Activated CD4-positive, alpha-beta T cell treated with anti-CD3 and anti-CD28 coated beads, Interleukin-2, amount 50 U/mL, for 16 hours (primary cell): ENCODE measurements at regions not wholly inside any gene's neighbourhood (a gene's known extent, or its start where the extent isn't known, plus 50 kb on each side); places are given as distances from the start of the nearest gene placed in this dataset.
"Not testable (repeated sequence)": the region's sequence is repeated elsewhere in the genome, so short reads cannot be mapped to it uniquely, and the experiment has no call there.

Source experiments
- DNase-seq: peaks from one replicate; pipeline ENCODE4 v3.0.0-alpha.2; 2020

DNA sequence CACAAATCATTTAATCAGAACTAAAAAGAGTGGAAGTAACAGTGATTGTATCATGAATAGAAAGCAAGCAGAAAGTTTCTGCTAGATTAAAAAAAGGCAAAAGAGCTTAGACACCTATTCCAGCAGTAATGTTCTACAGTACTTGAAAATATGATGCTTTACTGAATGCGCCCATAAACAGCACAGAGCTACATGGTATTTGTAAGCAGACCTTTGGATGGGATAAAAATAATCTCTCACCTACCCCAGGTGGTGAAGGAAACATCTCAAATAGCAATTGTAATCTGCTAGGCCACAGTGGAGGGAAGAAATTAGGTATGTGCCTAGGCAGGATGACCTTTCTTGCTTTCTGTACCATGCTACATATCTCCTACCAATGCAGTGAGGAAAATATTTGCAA is 280.9 kb upstream of the PRKX start:
- DNase-seq = no peak

GRCh38 chrX:3990569-3990968 is 277.1 kb upstream of the PRKX start:
- DNase-seq = no peak

DNA sequence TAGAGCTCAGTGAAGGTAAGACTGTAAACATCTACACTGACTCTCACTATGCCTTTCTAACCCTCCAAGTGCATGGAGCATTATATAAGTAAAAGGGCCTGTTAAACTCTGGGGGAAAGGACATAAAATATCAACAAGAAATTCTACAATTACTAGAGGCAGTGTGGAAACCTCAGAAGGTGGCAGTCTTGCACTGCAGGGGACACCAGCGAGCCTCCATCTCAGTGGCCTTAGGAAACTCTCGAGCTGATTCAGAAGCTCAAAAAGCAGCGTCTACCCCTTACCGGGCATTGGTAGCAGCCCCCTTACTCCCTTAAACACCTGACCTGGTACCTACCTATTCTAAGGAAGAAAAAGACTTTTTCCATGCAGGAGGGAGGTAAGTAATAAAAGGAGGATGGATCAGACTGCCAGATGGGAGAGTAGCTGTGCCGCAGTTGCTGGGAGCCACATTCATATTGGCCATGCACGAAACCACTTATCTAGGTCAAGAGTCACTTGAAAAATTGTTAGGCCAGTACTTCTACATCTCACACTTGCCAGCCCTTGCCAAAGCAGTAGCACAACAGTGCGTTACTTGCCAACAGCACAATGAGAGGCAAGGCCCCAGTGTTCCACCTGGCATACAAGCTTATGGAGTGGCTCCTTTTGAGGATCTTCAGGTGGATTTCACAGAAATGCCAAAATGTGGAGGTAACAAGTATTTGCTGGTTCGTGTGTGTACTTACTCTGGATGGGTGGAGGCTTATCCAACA is 258.8 kb upstream of the PRKX start:
- DNase-seq = not testable (repeated sequence)

- DNase-seq = no peak
Measured at GRCh38 chrX:3968749-3969148, 255.3 kb upstream of the PRKX start.

DNA sequence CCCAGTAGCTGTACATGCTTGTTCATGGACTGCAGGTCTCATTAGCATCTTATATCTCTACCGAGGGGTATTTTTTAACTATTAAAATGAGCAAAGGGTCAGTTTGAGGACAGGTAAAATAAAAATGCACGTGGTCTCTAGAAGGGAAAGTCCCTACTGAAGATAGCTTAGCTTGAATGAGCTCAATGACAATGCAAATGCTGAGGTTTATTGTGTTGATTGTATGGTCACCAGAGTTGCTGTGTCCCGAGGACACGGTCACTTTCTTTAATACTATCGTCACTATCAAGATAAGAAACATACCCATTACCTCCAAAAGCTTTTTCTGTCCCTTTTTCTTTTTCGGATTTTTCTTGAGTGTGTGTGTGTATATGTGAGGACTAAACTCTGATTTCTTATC is 250.5 kb upstream of the PRKX start:
- no peak for DNase-seq

- DNase-seq = peak; percentile 19
Measured at GRCh38 chrX:3962511-3963311, 249.3 kb upstream of the PRKX start.

- no peak for DNase-seq
Measured at GRCh38 chrX:3960952-3961351, 247.5 kb upstream of the PRKX start.

GRCh38 chrX:3951859-3952258 is 238.4 kb upstream of the PRKX start:
- DNase-seq = no peak

DNA sequence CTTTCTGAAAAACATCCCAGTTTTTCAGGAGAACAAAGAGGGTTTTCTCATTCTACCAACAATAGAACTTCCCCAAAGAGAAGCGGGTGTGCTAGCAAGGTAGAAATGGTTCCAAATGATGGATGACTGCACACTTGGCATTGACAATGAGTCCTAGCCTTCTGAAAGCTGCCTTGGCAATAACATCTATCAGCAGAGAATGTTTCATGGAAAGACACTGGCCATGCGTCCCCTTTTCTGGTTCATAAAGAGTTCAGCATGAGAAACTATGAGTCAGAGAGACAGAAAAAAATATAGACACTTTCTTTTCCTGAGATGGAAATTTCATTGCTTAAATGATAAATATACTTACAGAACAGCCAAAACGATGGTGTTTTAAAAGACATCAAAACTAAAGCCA is 236.9 kb upstream of the PRKX start:
- DNase-seq = no peak

- DNase-seq = no peak
Measured at GRCh38 chrX:3943965-3944364, 230.5 kb upstream of the PRKX start.

GRCh38 chrX:3940000-3940610 is 226.7 kb upstream of the PRKX start:
- DNase-seq = peak; percentile 3

- no peak for DNase-seq
Measured at GRCh38 chrX:3938587-3938986, 225.1 kb upstream of the PRKX start.

DNA sequence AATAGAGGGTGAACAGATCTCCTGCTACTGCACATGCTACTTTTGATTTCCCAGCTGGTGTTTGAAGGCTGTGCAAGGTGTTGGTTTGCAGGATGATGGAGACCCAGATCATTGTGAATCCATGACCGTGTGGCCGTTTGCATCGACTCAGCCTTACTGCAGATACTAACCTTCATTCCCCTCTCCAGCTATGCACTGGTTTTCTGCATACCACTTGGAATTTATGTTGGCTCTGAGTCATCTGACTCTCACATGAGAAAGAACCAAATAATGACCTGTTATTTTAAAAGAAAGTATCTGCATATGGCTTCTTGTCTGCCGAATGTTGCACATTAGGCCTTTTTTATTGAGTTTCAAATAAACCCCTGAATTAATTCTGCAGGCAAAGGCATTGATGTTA is 221.7 kb upstream of the PRKX start:
- not testable (repeated sequence) for DNase-seq

DNA sequence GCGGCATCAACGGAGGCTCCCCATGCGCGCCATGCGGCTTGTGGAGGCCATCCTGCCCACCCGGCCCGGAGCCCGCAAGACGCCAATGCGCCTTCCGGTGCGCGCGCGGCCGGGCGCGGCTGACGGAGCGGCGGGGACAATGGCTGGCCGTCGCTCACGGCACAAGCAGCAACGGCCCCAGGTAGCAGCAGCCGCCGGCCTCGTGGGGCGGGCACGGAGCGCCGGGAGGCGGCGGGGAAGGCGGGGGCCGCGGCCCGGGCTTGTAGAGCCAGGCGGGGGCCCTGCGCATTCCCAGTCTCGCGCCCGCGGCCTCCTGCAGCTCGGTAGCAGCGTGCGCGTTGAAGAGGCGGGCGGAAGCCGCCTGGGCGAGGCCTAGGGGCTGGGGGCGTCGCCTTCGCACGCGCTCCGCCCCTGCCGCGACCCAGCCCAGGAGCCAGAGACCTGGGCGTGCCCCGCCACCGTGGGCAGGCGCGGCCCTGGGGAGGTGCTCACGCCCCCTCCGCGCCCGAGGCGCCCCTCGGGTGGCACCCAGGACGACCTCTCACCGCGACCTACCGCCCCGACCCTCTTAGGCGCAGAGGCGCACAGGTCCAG is 207.1 kb upstream of the PRKX start:
- DNase-seq = not testable (repeated sequence)

DNA sequence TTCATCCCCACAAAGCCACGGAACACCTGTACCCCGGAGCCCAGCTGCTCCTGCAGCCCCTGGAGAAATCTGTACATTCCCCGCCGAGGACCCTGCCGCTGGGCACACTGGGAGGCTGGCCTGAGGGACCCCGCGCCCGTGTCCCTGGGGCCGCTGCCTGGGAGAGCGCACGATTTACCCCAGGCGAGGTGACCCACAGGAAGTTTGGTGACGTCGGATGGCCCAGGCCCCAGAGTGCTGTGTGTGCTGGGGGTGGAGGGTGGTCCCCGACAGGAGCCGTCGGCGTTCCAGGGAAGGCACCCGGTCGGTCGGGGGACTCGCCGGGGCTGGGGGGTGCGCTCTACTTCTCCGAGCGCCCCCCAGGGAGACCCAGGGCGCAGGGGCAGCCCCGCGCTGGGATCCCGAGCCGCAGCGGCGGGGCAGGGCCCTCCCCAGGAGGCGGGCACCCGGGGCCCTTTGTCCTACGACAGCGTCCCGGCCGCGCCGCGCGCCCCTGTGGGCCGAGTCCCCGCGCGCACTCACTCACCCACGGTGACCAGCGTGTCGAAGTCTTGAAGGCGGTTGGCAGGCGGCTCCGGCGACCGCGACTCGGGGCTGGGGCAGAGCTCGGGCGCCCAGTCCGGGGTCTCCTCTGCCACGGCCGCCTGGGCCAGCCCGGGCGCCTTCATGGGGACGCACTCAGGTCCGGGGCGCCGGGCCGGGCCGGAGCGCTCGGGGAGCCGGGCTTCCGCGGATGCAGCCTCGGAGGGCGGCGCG is 206.4 kb upstream of the PRKX start:
- DNase-seq = not testable (repeated sequence)

DNA sequence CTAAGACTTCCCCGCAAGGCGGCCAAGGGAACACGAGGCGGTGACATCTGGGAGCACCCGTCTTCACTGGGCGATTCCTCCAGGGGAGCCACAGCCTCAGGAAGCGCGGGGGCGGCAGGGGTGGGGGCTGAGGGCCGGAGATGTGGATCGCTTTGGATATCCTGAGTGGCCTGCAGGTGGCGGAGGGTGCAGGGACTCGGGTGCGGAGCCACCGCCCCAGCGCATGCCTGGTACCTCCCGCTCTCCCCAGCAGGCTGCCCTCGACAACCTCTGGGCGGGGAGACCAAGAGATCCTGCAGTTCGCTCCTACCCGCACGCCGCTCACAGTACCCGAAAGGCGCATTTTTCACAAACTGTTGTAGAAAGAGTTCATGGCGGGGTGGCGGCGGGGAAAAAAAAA is 201.4 kb upstream of the PRKX start:
- not testable (repeated sequence) for DNase-seq

DNA sequence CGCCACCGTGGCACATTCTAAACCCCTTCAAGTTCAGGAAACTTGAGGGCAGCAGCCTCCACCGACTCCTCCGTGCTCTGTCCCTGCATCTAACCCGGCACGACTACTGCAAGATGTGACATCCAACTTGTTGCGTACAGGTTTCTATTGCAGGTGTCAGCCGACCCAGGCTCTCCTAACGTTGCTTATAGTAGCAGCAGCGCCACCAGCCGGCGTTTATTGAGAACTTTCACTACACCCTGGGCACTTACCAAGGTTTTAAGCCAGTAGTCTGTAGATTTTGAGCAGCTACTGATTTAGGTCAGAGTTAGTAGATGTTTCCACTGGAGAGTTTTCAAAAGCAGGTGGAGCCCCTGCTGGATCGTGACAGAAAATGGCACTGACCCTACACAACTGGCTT is 200.6 kb upstream of the PRKX start:
- DNase-seq = not testable (repeated sequence)

- not testable (repeated sequence) for DNase-seq
Measured at GRCh38 chrX:3911012-3911411, 197.6 kb upstream of the PRKX start.

DNA sequence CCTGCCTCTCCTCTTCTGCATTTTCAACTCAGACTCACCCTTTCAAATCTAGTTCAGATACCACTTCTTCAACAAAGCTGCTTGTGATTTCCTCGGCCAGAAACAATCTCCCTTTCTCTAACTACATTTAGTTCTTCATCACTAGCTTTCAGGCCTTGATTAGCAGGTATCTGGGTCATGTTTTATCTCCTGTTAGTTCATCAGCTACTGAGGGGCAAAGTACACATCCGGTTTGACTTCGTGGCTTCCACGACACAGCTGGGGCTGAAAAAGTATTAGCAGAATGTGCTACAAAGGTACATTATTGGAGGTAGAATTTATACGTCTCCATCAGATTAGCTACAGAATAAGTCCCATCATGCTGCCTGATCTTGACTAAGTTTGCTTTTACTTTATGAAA is 197.2 kb upstream of the PRKX start:
- DNase-seq = not testable (repeated sequence)

- DNase-seq = not testable (repeated sequence)
Measured at GRCh38 chrX:3905522-3906258, 192.2 kb upstream of the PRKX start.

DNA sequence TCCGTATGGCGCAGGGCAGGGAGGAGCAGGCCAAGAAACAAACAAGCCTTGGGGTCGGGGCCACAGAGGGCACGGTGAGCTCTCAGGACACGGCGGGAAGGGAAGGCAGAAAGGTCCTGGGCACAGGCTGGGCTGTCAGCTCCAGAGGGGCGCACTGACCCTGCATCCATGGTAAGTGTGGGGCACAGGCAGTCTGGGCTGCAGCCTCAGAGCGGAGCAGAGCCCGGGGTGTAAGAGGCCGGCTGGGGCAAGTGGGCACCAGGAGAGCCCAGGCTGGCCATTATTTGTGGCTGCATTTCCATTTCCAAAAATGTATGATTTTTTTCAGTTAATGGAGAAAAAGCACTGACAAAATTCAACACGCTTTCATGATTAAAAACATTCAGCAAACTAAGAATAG is 188.8 kb upstream of the PRKX start:
- not testable (repeated sequence) for DNase-seq

DNA sequence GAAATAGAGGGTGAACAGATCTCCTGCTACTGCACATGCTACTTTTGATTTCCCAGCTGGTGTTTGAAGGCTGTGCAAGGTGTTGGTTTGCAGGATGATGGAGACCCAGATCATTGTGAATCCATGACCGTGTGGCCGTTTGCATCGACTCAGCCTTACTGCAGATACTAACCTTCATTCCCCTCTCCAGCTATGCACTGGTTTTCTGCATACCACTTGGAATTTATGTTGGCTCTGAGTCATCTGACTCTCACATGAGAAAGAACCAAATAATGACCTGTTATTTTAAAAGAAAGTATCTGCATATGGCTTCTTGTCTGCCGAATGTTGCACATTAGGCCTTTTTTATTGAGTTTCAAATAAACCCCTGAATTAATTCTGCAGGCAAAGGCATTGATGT is 183.3 kb upstream of the PRKX start:
- not testable (repeated sequence) for DNase-seq
